DND-41 (cell line): ENCODE measurements at regions not wholly inside any gene's neighbourhood (a gene's known extent, or its start where the extent isn't known, plus 50 kb on each side); places are given as distances from the start of the nearest gene placed in this dataset.

Experiments used
- ATAC-seq: fragments of 200-7000 bp; cut with Tn5 transposase; 3 replicates; pipeline ENCODE4 v1.9.1; 2021; ENCODE audit warnings: low read depth; ENCODE audit not compliant: insufficient read depth
- DNase-seq: peaks from one replicate; pipeline ENCODE4 v3.0.0-alpha.2; 2020
- H2AFZ ChIP-seq: 2 replicates; pipeline ENCODE4 v1.6.0; 2012; ENCODE audit warnings: low read depth, low read length
- H3K27ac ChIP-seq: 2 replicates; pipeline ENCODE4 v1.5.1; 2012; ENCODE audit warnings: low read length, inconsistent platforms
- H3K27me3 ChIP-seq: fragments of 200-600 bp; sonication (generic); 2 replicates; pipeline ENCODE4 v1.6.0; 2012; ENCODE audit warnings: low read length, mild to moderate bottlenecking, inconsistent platforms; ENCODE audit not compliant: insufficient read depth, poor library complexity
- H3K36me3 ChIP-seq: 2 replicates; pipeline ENCODE4 v1.5.1; 2012; ENCODE audit warnings: low read length, inconsistent platforms; ENCODE audit not compliant: insufficient read depth
- H3K4me1 ChIP-seq: 2 replicates; pipeline ENCODE4 v1.5.1; 2012; ENCODE audit warnings: mild to moderate bottlenecking, low read length; ENCODE audit not compliant: insufficient read depth
- H3K4me2 ChIP-seq: 2 replicates; pipeline ENCODE4 v1.6.0; 2012; ENCODE audit warnings: mild to moderate bottlenecking, moderate library complexity, low read length, inconsistent platforms; ENCODE audit not compliant: insufficient read depth
- H3K4me3 ChIP-seq, 2 experiments: fragments of 200-600 bp in 1 of 2; shearing (Covaris generic) in 1 of 2; 2 replicates each; pipeline ENCODE4 v1.5.1; 2012 to 2016; ENCODE audit warnings: inconsistent platforms in 2 of 2, low read length in 2 of 2, mild to moderate bottlenecking in 2 of 2, low read depth in 1 of 2, moderate library complexity in 1 of 2
- H3K79me2 ChIP-seq: 2 replicates; pipeline ENCODE4 v1.6.0; 2012; ENCODE audit warnings: low read length, inconsistent platforms; ENCODE audit not compliant: insufficient read depth
- H3K9ac ChIP-seq: 2 replicates; pipeline ENCODE4 v1.6.0; 2012; ENCODE audit warnings: low read depth, mild to moderate bottlenecking, inconsistent platforms, low read length, moderate library complexity
- H3K9me3 ChIP-seq: 2 replicates; pipeline ENCODE4 v1.5.1; 2012; ENCODE audit warnings: low read length, moderate library complexity, mild to moderate bottlenecking, inconsistent platforms; ENCODE audit not compliant: insufficient read depth, severe bottlenecking
- H4K20me1 ChIP-seq: 2 replicates; pipeline ENCODE4 v1.6.0; 2012; ENCODE audit warnings: low read length; ENCODE audit not compliant: insufficient read depth
- CTCF ChIP-seq: IDR thresholded peaks from 2 replicates; pipeline ENCODE4 v1.5.1; 2012; ENCODE audit warnings: borderline replicate concordance, low read length, moderate library complexity, mild to moderate bottlenecking; ENCODE audit not compliant: poor library complexity, severe bottlenecking; ENCODE audit errors: extremely low read depth
- EZH2 ChIP-seq: IDR thresholded peaks from 3 replicates; pipeline ENCODE4 v1.6.1; 2012; ENCODE audit warnings: borderline replicate concordance, low read depth, mild to moderate bottlenecking, moderate library complexity, low read length, inconsistent platforms; ENCODE audit not compliant: severe bottlenecking

GRCh38 chr12:71000748-71001147, 80.2 kb upstream of the PTPRR start:
- DNase-seq, result no peak
- H3K27ac ChIP-seq, result no peak overlapping the region
- no peaks in the 10 kb centered on the region for H3K9me3 ChIP-seq
- no peaks in the 10 kb centered on the region for H3K4me1 ChIP-seq
- H3K4me3 ChIP-seq, result no peak overlapping the region
- H2AFZ ChIP-seq, result no peak overlapping the region
- no peaks in the 10 kb centered on the region for H3K79me2 ChIP-seq
- ATAC-seq, result no peak
- no peak overlapping the region for H3K4me2 ChIP-seq
- TF ChIP-seq CTCF (no peak), EZH2 (no peak)
- no peaks in the 10 kb centered on the region for H3K27me3 ChIP-seq
- H4K20me1 ChIP-seq, result no peaks in the 10 kb centered on the region
- H3K36me3 ChIP-seq, result no peaks in the 10 kb centered on the region
- H3K9ac ChIP-seq, result no peak overlapping the region

- Histone ChIP-seq H3K9me3 (no peaks in the 10 kb centered on the region), H3K79me2 (no peaks in the 10 kb centered on the region), H3K9ac (no peak overlapping the region), H2AFZ (no peak overlapping the region), H3K36me3 (no peaks in the 10 kb centered on the region), H3K4me1 (no peaks in the 10 kb centered on the region), H3K27ac (no peak overlapping the region), H4K20me1 (no peaks in the 10 kb centered on the region), H3K4me2 (no peak overlapping the region), H3K4me3 (no peak overlapping the region), H3K27me3 (no peaks in the 10 kb centered on the region)
- TF ChIP-seq EZH2 (no peak), CTCF (no peak)
- DNase-seq, result no peak
- ATAC-seq, result no peak
Observed at GRCh38 chr12:71000255-71000654, 79.7 kb upstream of the PTPRR start.

- Histone ChIP-seq H3K27me3 (no peaks in the 10 kb centered on the region), H4K20me1 (no peaks in the 10 kb centered on the region), H3K79me2 (no peaks in the 10 kb centered on the region), H3K4me3 (no peak overlapping the region), H3K4me1 (no peaks in the 10 kb centered on the region), H3K27ac (no peak overlapping the region), H3K9me3 (no peaks in the 10 kb centered on the region), H3K9ac (no peak overlapping the region), H3K36me3 (no peaks in the 10 kb centered on the region), H3K4me2 (no peak overlapping the region), H2AFZ (no peak overlapping the region)
- no peak for ATAC-seq
- TF ChIP-seq EZH2, result no peak
- TF ChIP-seq CTCF, result no peak
- no peak for DNase-seq
Observed at GRCh38 chr12:70994217-70994788, 73.8 kb upstream of the PTPRR start.

- Histone ChIP-seq H3K36me3 (no peaks in the 10 kb centered on the region), H3K4me1 (no peaks in the 10 kb centered on the region), H3K27me3 (no peaks in the 10 kb centered on the region), H4K20me1 (no peaks in the 10 kb centered on the region), H3K27ac (no peak overlapping the region), H3K9ac (no peak overlapping the region), H3K4me3 (no peak overlapping the region), H3K4me2 (no peak overlapping the region), H2AFZ (no peak overlapping the region), H3K9me3 (no peaks in the 10 kb centered on the region), H3K79me2 (no peaks in the 10 kb centered on the region)
- no peak for DNase-seq
- no peak for ATAC-seq
- no peak for TF ChIP-seq CTCF
- TF ChIP-seq EZH2, result no peak
Observed at GRCh38 chr12:70989232-70989631, 68.7 kb upstream of the PTPRR start.
